Transverse colon (tissue), 4 donors: ENCODE measurements at regions not wholly inside any gene's neighbourhood (a gene's known extent, or its start where the extent isn't known, plus 50 kb on each side); places are given as distances from the start of the nearest gene placed in this dataset.

Experiments used
- DNase-seq: peaks from one replicate; pipeline ENCODE4 v3.0.0-alpha.2; 2019
- H3K27ac ChIP-seq, 4 donors: fragments of 200-600 bp; sonication (generic); 2 replicates each; pipeline ENCODE4 v1.5.1; 2016 to 2018; ENCODE audit warnings: inconsistent platforms in 4 of 4
- H3K27me3 ChIP-seq: fragments of 200-600 bp; sonication (generic); 2 replicates; pipeline ENCODE4 v1.5.1; 2017; ENCODE audit warnings: inconsistent platforms
- H3K36me3 ChIP-seq, 4 donors: fragments of 200-600 bp; sonication (generic); 2 replicates each; pipeline ENCODE4 v1.5.1; 2017 to 2019; ENCODE audit warnings: inconsistent platforms in 4 of 4
- H3K4me1 ChIP-seq, 4 donors: fragments of 200-600 bp; sonication (generic); 2 replicates each; pipeline ENCODE4 v1.5.1; 2017 to 2020; ENCODE audit warnings: inconsistent platforms in 4 of 4
- H3K4me3 ChIP-seq, 4 donors: fragments of 200-600 bp; sonication (generic); 1 replicate in 1 of 4; 2 replicates in 3 of 4; pipeline versions ENCODE4 v1.5.1 to v1.6.1; 2017 to 2019; ENCODE audit warnings: inconsistent platforms in 4 of 4
- H3K9me3 ChIP-seq, 2 donors: fragments of 200-600 bp; sonication (generic); 2 replicates each; pipeline ENCODE4 v1.5.1; 2017 to 2019; ENCODE audit warnings: inconsistent platforms in 2 of 2
- EP300 ChIP-seq: sonication (generic); formaldehyde crosslinking; IDR thresholded peaks from one replicate; pipeline ENCODE4 v1.6.1; 2017; ENCODE audit warnings: antibody characterized with exemption, low read depth
- POLR2A ChIP-seq: fragments of 450-650 bp; IDR thresholded peaks from one replicate; pipeline ENCODE4 v1.6.1; 2016; ENCODE audit warnings: antibody characterized with exemption, mild to moderate bottlenecking, moderate library complexity
- POLR2AphosphoS5 ChIP-seq, 3 donors: sonication (generic); formaldehyde crosslinking; IDR thresholded peaks; one replicate each; pipeline ENCODE4 v1.6.1; 2016; ENCODE audit warnings: antibody characterized with exemption in 3 of 3
- WGBS, 2 donors: methylation state at CpG; one replicate each; pipeline ENCODE4 v1.1.5; 2018; ENCODE audit warnings: low coverage in 1 of 2; 5-methylcytosine and 5-hydroxymethylcytosine counted together
- in situ Hi-C, 4 donors: fragments of 200-750 bp; cut with MboI; loops; one replicate each; pipeline versions ENCODE4 v1.15.0 to v1.15.1; 2017; ENCODE audit warnings: low sequenced_read_pairs in 3 of 4, low pct_ligation_motif_present in 1 of 4, low pct_unique_long_range_greater_than_20kb in 1 of 4
- intact Hi-C: fragments of 100-400 bp; cut with DNase I; formaldehyde crosslinking; loops from one replicate; pipeline ENCODE4 v1.15.1; 2023; ENCODE audit warnings: low total_unique reads
- TF ChIP-seq, protein P1 (sequence below), 5 experiments: fragments of 200-600 bp in 3 of 5; fragments of 450-650 bp in 2 of 5; sonication (generic) in 3 of 5; IDR thresholded peaks; 1 replicate in 2 of 5; 2 replicates in 3 of 5; pipeline ENCODE4 v1.5.1; 2016 to 2017; ENCODE audit warnings: antibody characterized with exemption in 5 of 5, inconsistent platforms in 3 of 5, mild to moderate bottlenecking in 2 of 5, moderate library complexity in 1 of 5

- H3K9me3 ChIP-seq, result peaks cover 4 to 5% of the 10 kb centered on the region in 2 donors
- no peaks in the 10 kb centered on the region for H3K36me3 ChIP-seq
- no peak for DNase-seq
- no peak overlapping the region for H3K4me3 ChIP-seq
- intact Hi-C loops (no loop called here), in situ Hi-C loops (no loop called here)
- H3K27me3 ChIP-seq, result no peaks in the 10 kb centered on the region
- WGBS, 2 donors, result 84% methylated on average over 11 of the region's 11 CpGs; no CpG with 5 or more reads in 1 of the 2 donors
- TF ChIP-seq POLR2AphosphoS5 (IDR thresholded peaks at IDR 0.05), result no peak
- no peak overlapping the region for H3K27ac ChIP-seq
- H3K4me1 ChIP-seq, result no peaks in the 10 kb centered on the region
Observed at GRCh38 chr11:70745451-70745850, 347.1 kb downstream of the CTTN start.

GRCh38 chr11:70745941-70746340 is 347.6 kb downstream of the CTTN start:
- DNase-seq, result no peak
- Histone ChIP-seq H3K27me3 (no peaks in the 10 kb centered on the region), H3K36me3 (no peaks in the 10 kb centered on the region), H3K4me3 (no peak overlapping the region), H3K4me1 (no peaks in the 10 kb centered on the region), H3K9me3 (peaks cover 9 to 10% of the 10 kb centered on the region in 2 donors), H3K27ac (no peak overlapping the region)
- TF ChIP-seq EP300 (no peak), POLR2AphosphoS5 (IDR thresholded peaks at IDR 0.05) (no peak), POLR2A (no peak)
- TF ChIP-seq, protein P1, sequence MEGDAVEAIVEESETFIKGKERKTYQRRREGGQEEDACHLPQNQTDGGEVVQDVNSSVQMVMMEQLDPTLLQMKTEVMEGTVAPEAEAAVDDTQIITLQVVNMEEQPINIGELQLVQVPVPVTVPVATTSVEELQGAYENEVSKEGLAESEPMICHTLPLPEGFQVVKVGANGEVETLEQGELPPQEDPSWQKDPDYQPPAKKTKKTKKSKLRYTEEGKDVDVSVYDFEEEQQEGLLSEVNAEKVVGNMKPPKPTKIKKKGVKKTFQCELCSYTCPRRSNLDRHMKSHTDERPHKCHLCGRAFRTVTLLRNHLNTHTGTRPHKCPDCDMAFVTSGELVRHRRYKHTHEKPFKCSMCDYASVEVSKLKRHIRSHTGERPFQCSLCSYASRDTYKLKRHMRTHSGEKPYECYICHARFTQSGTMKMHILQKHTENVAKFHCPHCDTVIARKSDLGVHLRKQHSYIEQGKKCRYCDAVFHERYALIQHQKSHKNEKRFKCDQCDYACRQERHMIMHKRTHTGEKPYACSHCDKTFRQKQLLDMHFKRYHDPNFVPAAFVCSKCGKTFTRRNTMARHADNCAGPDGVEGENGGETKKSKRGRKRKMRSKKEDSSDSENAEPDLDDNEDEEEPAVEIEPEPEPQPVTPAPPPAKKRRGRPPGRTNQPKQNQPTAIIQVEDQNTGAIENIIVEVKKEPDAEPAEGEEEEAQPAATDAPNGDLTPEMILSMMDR (IDR thresholded peaks at IDR 0.05), result no peak
- in situ Hi-C loops, result no loop called here
- intact Hi-C loops, result no loop called here
- WGBS, 2 donors, result 73% methylated on average over 7 of the region's 8 CpGs; no CpG with 5 or more reads in 1 of the 2 donors

GRCh38 chr11:70746351-70746750 is 348.0 kb downstream of the CTTN start:
- H3K36me3 ChIP-seq, result no peaks in the 10 kb centered on the region

GRCh38 chr11:70747285-70747684 is 349.0 kb downstream of the CTTN start:
- 40 to 88% methylated on average over 1 to 3 of the region's 4 CpGs for WGBS, 2 donors
- H3K27ac ChIP-seq, result no peak overlapping the region
- H3K27me3 ChIP-seq, result no peaks in the 10 kb centered on the region
- DNase-seq, result no peak
- intact Hi-C loops, result no loop called here
- no peak overlapping the region for H3K4me3 ChIP-seq
- no peaks in the 10 kb centered on the region for H3K36me3 ChIP-seq
- H3K9me3 ChIP-seq, result peaks cover 19 to 23% of the 10 kb centered on the region in 2 donors
- TF ChIP-seq POLR2AphosphoS5 (IDR thresholded peaks at IDR 0.05) (no peak), EP300 (no peak), POLR2A (no peak)
- TF ChIP-seq, protein P1 (IDR thresholded peaks at IDR 0.05), result no peak
- H3K4me1 ChIP-seq, result no peaks in the 10 kb centered on the region
- in situ Hi-C loops, result no loop called here

More at GRCh38 chr11:70746351-70746750, 348.0 kb downstream of the CTTN start:
- Histone ChIP-seq H3K27me3 (no peaks in the 10 kb centered on the region), H3K4me1 (no peaks in the 10 kb centered on the region), H3K9me3 (peaks cover 13 to 14% of the 10 kb centered on the region in 2 donors), H3K4me3 (no peak overlapping the region), H3K27ac (no peak overlapping the region)
- no peak for TF ChIP-seq EP300
- TF ChIP-seq, protein P1 (IDR thresholded peaks at IDR 0.05), result no peak
- intact Hi-C loops, result no loop called here
- WGBS, 2 donors, result 85% methylated on average over 11 of the region's 11 CpGs; no CpG with 5 or more reads in 1 of the 2 donors
- in situ Hi-C loops, result no loop called here
- DNase-seq, result no peak

GRCh38 chr11:70747921-70748320 is 349.6 kb downstream of the CTTN start:
- Histone ChIP-seq H3K27me3 (no peaks in the 10 kb centered on the region), H3K36me3 (no peaks in the 10 kb centered on the region), H3K9me3 (peaks cover 19 to 23% of the 10 kb centered on the region in 2 donors), H3K4me1 (no peaks in the 10 kb centered on the region), H3K27ac (no peak overlapping the region), H3K4me3 (no peak overlapping the region)
- DNase-seq, result no peak
- intact Hi-C loops (no loop called here), in situ Hi-C loops (no loop called here)
- 63 to 85% methylated on average over 2 to 5 of the region's 5 CpGs for WGBS, 2 donors
- no peak for TF ChIP-seq EP300
- TF ChIP-seq POLR2A, result no peak
- TF ChIP-seq, protein P1 (IDR thresholded peaks at IDR 0.05), result no peak
- TF ChIP-seq POLR2AphosphoS5 (IDR thresholded peaks at IDR 0.05), result no peak
